GM23338 (cell line): ENCODE measurements at regions not wholly inside any gene's neighbourhood (a gene's known extent, or its start where the extent isn't known, plus 50 kb on each side); places are given as distances from the start of the nearest gene placed in this dataset.

Experiments used
- CTCF ChIP-seq, 2 experiments: fragments of 200-600 bp in 1 of 2; sonication (generic) in 1 of 2; conservative IDR thresholded peaks; 2 replicates each; pipeline versions ENCODE4 v1.5.1 to v1.6.1; 2016 to 2017; ENCODE audit warnings: antibody characterized with exemption in 2 of 2, low read depth in 2 of 2, mild to moderate bottlenecking in 2 of 2, moderate library complexity in 1 of 2
- EZH2 ChIP-seq: fragments of 200-600 bp; sonication (generic); IDR thresholded peaks from one replicate; pipeline ENCODE4 v1.8.0; 2017; ENCODE audit warnings: antibody characterized with exemption, mild to moderate bottlenecking, low read depth; ENCODE audit not compliant: unreplicated experiment
- EZH2phosphoT487 ChIP-seq: fragments of 200-600 bp; sonication (generic); IDR thresholded peaks from one replicate; pipeline ENCODE4 v1.8.1; 2018; ENCODE audit warnings: antibody characterized with exemption; ENCODE audit not compliant: unreplicated experiment
- JUNB ChIP-seq: IDR thresholded peaks from one replicate; pipeline ENCODE4 v1.6.1; 2016; ENCODE audit warnings: antibody characterized with exemption; ENCODE audit not compliant: unreplicated experiment
- NANOG ChIP-seq: IDR thresholded peaks from 2 replicates; pipeline ENCODE4 v1.6.1; 2016; ENCODE audit warnings: antibody characterized with exemption, borderline replicate concordance
- POLR2AphosphoS5 ChIP-seq: IDR thresholded peaks from 2 replicates; pipeline ENCODE4 v1.6.1; 2016; ENCODE audit warnings: antibody characterized with exemption, low read depth
- REST ChIP-seq: IDR thresholded peaks from one replicate; pipeline ENCODE4 v1.6.1; 2018; ENCODE audit warnings: antibody characterized with exemption; ENCODE audit not compliant: unreplicated experiment
- STAT1 ChIP-seq: IDR thresholded peaks from one replicate; pipeline ENCODE4 v1.6.1; 2016; ENCODE audit warnings: antibody characterized with exemption; ENCODE audit not compliant: unreplicated experiment

- TF ChIP-seq CTCF (conservative IDR thresholded peaks at IDR 0.05; ENCODE audit: low read depth in 2 of 2), result no peak
- TF ChIP-seq REST, result no peak
- no peak for TF ChIP-seq EZH2
- no peak for TF ChIP-seq POLR2AphosphoS5
- no peak for TF ChIP-seq STAT1
- TF ChIP-seq NANOG, result no peak
- TF ChIP-seq EZH2phosphoT487, result no peak
- TF ChIP-seq JUNB, result no peak
These were observed 261.7 kb upstream of the GATB start for GRCh38 chr4:152022543-152022942.
